GM18505 (cell line): ENCODE measurements at regions not wholly inside any gene's neighbourhood (a gene's known extent, or its start where the extent isn't known, plus 50 kb on each side); places are given as distances from the start of the nearest gene placed in this dataset.

Experiments used
- ATAC-seq: cut with Tn5 transposase; IDR thresholded peaks from one replicate; pipeline ENCODE4 v1.9.1; 2021; ENCODE audit not compliant: unreplicated experiment
- POLR2A ChIP-seq: IDR thresholded peaks from 4 replicates; pipeline ENCODE4 v1.6.1; 2011; ENCODE audit warnings: borderline replicate concordance; ENCODE audit not compliant: insufficient read depth, insufficient read length; ENCODE audit errors: extremely low read depth

DNA sequence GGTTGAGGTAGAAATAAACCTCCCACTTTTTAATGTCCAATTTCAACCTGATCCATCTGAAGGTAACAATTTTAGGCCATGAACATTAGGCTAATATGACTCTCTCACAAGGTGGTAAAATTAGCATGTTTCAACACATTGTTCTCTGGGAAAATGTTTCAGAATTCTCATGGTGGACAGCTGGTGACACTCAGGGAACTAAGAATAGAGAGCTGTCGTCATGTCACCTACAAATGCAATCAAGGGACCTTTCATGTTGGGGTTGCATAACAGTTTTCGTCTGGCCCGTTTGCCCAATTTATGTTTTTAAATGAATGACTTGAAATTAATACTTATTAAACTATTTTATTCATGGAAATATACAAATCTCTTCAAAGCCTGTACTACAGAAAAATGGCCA, 180.7 kb upstream of the PRICKLE1 start:
- ATAC-seq: no peak
- TF ChIP-seq POLR2A: no peak

DNA sequence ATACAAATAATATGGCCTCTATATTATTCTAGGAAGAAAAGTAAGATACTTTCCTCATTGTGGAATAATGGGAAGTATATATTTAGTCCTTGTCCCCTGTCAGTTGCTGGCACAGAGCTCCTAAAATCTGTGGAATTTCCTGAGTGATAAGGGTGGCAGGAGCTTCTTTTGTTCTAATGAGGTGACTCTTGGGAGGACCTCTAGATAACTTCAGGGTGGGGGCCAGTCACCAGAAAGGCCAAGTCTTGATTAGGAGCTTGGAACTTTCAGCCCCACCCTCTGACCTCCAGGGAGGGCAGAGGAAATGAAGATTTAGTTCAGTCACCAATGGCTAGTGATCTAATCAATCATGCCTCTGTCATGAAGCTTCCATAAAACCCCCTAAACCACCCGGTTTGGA, 179.9 kb upstream of the PRICKLE1 start:
- no peak for ATAC-seq
- no peak for TF ChIP-seq POLR2A

DNA sequence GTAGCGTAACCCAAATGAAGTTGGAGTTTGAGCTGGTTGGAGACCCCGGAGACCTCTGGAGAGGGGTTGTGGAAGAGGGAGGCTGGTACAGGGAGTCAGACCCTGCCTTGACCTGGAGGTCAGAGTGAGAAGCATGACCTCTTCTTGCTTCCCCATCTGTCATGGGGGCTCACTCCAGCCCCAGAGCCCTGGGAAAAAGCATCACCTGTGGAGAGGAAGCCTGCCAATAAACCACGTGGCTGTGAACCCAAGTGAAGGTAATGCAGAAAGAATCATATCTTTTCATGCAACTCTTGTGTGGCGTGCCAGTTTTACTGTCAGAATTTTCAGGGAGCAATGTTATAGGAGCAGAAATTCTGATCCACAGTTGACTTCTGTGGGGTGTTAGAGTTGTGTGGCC, 178.5 kb upstream of the PRICKLE1 start:
- ATAC-seq: no peak
- no peak for TF ChIP-seq POLR2A

DNA sequence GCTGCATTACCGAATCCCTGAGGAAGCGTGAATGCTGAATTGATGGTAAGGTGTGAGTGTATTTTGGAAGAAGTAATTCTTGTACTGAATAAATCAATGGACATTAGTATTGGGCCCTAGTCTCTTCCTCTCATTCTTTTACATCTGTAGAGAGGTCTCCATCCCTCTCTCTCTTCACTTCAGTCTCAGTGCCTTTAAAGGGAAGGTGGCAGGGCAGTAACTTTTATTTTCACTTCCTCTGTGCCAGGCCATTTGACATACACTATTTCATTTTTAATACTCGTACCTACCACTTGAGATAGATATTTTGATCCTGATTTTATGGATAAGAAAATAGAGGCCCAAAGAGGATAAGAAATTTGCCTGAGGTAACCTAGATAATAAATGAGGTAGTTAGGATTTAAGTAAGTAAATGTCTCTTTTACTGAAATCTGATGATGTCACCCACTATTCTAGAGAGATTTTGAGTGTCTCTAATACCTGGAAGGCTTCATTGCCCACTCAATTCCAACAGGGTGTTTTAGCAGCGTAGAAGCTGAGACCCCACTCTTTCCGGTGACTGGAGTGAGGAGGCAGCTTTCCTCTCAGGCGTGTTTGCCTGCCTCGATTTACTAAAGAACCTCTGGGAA, 177.9 kb upstream of the PRICKLE1 start:
- ATAC-seq: no peak
- TF ChIP-seq POLR2A: no peak

DNA sequence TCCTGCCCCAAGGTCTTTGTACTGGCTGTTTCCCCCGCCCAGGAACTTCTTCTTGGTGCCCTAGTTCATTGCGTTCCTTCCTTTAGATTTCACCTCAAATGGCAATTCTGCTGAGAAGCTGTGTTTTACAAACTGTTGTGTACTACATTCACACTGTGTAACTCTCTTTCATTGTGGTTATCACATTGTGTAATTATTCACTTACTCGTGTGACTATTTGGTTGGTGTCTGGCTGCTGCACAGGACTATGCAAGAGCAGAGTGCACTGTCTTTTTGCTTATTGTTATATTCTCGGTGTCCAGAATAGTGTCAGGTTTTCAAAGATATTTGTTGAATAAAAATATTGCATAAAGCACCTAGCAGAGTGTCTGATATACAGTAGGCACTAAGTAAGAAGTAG, 177.2 kb upstream of the PRICKLE1 start:
- TF ChIP-seq POLR2A: no peak
- ATAC-seq: no peak

DNA sequence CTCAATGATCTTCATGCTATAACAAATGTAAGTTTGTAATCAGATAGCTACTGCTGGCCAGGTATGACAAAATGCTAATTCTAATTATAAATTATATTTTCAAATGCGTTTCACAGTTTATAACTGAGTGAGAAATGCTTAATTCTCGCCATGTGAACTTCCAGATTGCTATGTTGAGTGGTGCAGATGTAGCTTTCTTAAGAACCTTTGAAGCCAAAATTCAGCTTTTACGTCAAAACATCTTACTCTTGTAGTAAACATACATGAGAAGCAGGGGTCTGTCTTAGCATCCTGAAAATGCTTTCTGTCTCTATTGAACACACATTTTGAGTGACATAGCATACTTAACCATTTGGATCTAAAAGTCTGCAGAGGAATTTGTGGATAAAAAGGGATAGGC, 176.5 kb upstream of the PRICKLE1 start:
- TF ChIP-seq POLR2A: no peak
- ATAC-seq: no peak

DNA sequence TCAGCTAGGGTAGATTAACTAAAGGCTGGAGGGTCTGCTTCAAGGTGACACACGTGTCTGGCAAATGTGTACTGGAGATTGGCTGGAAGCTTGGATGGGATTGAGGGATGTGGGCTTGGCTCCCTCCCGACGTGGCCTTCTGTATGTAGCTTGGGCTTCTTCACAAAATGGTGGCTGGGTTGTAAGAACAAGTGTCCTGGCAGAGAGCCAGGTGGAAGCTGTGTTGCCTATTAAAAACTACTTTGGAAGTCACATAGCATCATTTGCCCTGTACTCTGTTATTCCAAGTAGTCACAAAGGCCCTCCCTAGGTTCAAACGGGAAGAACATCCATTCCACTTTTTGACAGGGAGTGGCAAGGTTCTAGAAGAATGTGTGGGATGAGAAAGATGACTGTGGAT, 174.1 kb upstream of the PRICKLE1 start:
- TF ChIP-seq POLR2A: no peak
- no peak for ATAC-seq

DNA sequence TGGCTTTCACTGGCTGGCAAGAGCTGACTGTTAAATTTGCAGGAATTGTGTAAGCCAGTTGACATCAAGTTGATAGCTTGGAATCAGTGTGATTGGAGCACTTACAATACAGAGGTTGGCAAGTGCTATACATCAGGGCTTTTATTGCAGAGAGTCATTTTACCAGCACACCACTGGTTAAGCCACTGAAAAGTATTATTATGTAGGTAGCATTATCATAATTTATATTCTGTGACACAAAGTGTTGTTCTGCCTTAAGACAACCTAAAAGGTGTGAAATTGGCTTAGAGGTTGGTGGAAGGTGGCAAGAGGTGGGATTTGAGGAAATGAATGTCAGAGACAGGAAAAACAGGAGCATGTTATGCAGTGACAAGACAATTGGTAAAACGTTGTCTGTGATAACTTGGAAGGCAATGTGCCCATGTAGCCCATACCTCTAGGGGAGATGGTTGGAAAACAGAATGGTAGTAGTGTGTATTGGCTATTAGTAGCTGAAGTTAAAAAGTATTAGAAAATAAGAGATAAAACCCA, 172.9 kb upstream of the PRICKLE1 start:
- ATAC-seq: no peak
- no peak for TF ChIP-seq POLR2A

DNA sequence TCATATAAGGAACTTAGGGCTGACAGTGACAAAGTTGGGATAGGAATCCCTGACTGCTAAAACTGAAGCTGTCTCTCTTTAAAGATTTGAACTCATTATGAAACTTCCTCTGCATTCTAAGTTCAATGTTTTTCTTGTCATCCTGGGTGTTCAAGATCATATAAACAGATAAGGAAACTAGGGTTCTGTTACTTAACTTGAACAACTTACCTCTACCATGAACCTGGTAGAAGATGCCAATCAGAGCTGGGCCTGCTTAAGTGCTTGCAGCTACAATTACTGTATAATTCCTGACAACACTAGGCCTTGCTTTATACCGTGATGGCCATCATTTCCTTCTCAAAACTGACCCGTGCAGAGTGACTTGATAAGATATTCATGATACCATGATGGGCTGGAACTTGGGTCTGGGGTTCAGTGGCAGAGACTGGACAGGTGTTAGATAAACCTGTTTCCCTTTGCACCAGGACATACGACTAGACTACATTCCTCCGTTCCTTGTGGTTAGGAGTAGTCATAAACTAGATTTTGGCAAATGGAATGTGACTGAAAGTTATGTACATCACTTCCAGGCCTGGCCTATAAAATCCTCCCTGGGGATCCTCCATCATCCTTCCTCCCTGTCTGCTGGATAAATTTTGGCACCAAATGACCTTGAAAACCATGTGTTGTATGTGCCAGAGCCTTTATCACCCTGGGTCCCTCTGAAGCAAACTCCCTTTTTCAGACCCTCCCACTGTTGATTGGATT, 172.2 kb upstream of the PRICKLE1 start:
- ATAC-seq: no peak
- no peak for TF ChIP-seq POLR2A

DNA sequence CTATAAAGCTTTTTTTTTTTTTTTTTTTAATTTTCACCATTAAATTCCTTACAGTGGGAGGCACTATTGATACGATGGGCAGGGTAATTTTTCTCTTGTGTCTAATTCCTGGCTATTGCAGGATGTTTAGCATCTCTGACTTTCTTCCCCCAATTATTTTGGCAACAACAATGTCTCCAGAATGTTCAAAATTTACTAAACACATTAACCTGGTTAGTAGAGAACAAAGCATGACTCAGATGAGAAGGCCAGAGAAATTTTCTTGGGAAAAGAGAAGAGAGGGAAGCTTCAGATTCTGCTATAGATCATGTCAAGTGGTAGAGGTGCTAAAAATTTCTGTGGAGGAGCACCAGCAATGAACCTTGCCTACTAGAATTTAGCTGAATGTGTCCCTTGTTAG, 171.5 kb upstream of the PRICKLE1 start:
- TF ChIP-seq POLR2A: no peak
- ATAC-seq: no peak

DNA sequence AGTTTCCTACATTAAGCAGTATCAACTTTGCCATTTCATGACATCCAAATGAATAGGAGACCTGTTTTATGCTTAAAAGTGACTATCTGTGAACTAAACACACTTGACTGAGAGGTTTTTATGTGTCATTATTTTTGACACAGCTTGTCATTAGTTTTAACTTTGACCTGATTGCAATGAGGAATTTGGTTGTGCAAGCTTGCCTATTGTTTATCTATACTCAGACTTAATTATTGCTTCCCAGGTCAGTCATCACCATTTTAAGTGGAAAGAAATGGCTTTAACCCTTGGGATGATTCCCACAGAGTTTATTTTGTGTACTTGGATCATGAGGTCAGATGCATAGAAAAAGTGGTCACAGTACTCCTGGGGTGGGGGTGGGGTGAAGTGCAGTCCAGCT, 171.0 kb upstream of the PRICKLE1 start:
- no peak for ATAC-seq
- no peak for TF ChIP-seq POLR2A

DNA sequence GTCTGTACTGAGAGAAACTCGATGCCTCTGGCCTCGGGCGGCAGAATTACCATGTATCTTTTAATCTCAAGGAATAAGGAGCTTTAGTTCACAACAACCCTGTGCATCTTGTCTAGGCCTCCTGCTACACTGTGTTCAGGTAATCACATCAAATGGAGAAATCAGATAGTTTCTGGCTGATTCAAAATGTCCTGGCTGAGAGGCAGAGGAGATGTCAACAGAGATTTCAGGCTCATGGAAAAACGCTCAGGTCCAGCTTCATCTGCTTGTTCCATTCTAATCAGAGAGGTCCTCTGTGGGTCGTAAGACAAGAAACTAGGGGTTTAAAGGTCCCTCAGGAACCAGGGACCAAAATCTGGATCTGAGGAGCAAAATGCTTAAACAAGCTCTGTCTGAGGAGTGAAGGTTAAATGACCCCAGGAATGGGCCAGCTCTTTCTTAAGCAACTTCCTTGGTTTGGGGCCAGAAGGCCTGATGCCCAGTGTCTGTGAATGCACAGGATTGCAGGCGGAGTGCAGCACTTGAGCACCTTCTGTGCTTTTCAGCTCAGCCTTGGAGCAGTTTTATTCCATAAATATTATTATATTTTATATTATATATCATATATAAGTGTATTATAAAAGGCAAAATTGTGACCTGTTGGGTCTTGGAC, 170.2 kb upstream of the PRICKLE1 start:
- no peak for TF ChIP-seq POLR2A
- ATAC-seq: no peak

DNA sequence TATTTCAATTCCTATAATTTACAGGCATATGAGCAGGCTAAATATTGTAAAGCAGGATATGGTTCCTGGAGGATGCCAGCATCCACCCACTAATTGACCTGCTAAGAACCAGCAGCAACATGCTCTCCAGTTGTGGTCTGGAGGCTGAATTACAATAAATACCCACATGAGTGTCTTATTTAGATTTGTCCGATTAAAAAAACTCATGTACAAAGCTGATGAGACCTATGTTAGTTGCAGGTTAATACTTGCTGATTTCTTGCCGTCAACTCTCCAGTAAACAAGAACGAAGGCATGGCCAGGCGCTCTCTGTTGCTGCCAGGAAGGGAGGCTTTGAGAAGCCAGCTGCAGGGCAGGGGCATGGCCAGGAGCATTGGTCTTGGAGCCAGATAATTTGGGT, 169.3 kb upstream of the PRICKLE1 start:
- ATAC-seq: no peak
- TF ChIP-seq POLR2A: no peak

DNA sequence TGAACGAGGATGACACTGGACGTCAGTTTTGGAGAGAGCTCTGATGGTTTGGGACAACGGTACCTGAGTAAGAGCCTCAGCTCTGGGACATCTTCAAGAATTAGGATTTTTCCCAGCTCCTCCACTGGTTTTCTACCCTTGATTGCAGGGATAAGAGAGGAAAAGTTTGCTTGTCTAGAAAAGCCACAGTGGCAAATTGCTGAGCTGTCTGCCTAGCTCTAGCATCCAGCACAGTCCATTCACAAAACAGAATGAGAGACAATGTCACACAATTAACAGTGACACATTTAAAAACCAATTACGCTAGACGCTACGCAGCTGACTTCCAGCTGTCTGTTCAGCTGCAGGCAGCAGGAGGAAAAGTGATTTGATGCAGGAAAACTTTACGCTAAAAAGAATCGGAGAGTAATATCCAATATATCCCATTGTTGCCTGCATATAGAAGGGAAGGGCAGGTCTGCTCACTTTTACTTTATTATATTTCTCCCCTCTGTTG, 168.1 kb upstream of the PRICKLE1 start:
- ATAC-seq: no peak
- TF ChIP-seq POLR2A: no peak

DNA sequence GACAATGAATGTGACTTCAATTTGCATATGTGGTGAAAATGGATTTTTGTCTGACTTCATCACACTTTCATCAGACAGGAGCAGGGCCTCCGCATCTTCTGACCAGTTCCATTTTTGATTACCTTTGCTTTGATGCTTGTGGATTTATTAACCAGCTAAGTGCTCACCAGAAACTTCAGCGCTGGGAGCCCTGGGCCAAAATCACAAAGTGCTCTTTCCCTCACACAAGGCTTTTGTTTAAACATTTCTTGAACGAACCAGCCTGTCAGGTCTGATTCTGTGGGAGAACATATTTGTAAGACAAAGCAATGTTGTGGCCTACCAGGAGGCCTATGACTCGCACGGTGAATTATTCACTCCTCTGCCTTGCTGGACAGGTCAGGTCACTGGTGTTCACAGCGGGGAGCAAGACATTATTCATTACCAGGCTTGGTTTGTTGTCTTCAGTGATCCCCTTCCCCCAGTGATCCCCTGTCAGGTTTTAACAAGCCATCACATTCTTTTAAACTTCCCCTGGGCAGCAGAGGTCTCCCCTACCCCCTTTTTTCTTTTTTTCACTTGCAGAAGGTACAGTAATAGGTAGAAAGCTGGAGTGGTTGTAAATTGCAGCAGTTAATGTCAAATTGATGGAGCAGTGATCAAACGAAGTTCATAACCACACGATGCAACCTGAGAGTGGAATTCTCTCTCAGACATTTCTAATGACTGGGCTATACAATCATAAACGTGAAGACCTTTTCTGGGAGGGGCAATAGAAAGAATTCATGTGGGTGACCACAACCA, 167.5 kb upstream of the PRICKLE1 start:
- ATAC-seq: no peak
- no peak for TF ChIP-seq POLR2A
